NCI-H2227 (cell line): ENCODE measurements at regions not wholly inside any gene's neighbourhood (a gene's known extent, or its start where the extent isn't known, plus 50 kb on each side); places are given as distances from the start of the nearest gene placed in this dataset.
A peak's percentile ranks its signal among the peaks of the same experiment; 100 is the strongest.

ENCODE experiments used
- DNase-seq: peaks from one replicate; lab custom pipeline; 2025; ENCODE audit not compliant: unreplicated experiment; lab: John Stamatoyannopoulos, UW

GRCh38 chr17:72360386-72360940, 239.6 kb downstream of the SOX9 start:
- no peak for DNase-seq

GRCh38 chr17:72361892-72362291, 241.1 kb downstream of the SOX9 start:
- DNase-seq, result no peak

DNA sequence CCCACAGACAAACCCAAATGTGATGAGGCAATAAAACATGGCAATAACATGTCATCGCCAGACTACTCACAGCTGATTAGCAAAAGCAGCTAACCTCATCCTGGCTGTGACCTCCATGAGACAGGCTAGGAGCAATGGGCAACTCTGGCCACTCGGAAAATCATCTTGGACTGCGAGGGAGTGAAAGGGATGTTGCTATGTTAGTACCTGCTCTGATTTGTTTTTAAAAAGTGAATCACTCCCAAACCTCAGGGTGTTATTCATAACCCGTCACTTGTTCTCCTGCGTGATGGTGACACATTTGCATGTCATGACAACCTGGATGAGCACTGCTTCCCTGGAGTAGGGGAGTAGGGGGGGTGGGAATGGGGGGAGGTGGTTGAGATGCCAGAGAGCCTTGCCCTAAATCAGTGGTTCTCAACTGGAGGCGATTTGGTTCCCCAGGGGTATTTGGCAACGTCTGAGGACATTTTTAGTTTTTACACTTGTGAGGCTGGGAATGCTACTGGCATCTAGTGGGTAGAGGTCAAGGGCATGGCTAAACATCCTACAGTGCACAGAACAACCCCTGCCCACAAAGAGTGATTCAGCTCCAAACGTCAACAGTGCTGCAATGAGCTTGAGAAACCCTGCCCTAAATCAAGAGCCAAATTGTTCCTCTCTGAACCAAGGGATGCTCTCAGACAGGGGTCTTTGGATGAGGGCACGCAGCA, 241.7 kb downstream of the SOX9 start:
- DNase-seq, result no peak

DNA sequence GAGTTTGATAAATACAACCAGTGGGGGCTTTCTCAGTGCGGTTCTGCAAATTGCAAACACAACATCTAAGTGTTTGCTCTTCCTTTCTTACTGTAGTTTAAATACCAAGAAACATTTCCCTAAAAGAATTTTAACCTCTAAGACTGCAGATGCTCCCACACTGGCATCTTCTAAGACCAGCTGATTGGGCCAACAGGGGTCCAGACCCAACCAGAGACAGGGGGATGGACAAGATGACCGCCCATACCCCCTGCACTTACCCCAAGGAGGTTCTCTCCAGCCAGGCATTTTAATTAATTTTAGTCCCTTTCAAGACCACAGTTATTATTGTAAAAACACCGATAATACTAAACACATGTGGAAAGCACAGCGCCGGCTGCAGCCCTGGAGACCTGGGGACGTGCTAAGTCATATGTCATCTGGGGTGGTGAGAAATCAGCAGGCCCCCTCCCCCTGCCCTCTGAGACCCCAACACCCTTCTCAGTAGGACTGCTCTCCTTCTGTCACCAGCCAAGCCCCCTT, 242.3 kb downstream of the SOX9 start:
- no peak for DNase-seq

DNA sequence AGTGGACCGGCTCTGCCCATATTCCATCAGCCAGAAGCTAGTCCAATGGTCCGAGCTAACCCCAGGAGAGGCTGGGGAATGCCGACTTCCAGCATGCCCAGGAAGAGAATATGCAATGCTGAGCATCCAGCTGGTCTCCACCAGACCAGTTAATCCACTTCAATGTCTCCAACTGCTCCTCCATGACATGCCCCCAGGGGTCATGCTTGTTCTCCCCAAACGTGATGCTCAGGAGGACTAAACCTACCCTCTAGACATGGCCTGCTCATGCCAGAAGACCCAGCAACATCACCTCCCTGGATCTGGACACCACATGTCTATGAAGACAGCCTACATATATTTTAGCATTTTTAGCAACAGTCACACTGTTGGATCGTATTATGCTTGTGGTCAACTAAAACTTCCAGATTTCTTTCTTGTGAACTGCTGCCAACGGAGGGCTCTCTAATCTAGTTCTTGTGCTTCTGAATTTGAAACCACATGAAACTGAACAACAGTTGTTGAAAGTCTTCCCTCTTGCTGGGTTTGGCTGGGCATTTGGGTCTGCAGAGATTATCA, 245.1 kb downstream of the SOX9 start:
- no peak for DNase-seq

DNA sequence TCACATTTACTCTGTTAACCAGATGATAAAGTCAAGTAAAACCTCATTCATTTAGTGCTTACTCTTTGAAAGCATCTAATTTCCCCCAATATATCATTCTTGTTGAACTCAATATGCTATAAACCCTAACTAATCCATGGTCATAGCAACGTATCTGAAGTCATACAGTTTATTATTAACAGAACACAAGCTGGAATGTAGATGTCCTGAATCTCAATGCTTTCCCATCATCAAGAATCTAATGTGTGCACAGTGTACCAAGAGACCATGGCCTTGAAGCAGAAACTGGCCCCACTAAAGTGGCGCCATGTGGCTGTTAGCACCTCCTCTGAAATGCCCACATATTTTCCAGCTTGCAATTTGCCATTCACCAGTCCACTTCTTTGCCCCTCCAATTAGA, 245.8 kb downstream of the SOX9 start:
- DNase-seq, result no peak

DNA sequence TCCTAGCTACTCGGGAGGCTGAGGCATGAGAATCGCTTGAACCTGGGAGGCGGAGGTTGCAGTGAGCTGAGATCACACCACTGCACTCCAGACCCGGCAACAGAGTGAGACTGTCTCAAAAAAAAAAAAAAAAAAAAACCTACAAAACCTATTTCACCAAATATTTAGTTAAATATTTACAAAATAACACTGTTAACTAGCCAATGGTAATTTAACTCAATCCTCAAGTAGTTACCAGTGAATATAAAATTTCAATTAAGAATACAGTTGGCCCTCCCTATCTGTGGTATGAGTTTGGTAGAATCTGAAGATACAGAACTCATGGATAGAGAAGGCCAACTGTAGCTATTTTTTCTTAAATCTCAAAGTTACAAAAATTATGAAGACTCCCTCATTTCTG, 247.4 kb downstream of the SOX9 start:
- no peak for DNase-seq

- no peak for DNase-seq
These were observed 248.5 kb downstream of the SOX9 start for GRCh38 chr17:72369366-72369765.

GRCh38 chr17:72370819-72371218, 250.0 kb downstream of the SOX9 start:
- DNase-seq, result no peak

DNA sequence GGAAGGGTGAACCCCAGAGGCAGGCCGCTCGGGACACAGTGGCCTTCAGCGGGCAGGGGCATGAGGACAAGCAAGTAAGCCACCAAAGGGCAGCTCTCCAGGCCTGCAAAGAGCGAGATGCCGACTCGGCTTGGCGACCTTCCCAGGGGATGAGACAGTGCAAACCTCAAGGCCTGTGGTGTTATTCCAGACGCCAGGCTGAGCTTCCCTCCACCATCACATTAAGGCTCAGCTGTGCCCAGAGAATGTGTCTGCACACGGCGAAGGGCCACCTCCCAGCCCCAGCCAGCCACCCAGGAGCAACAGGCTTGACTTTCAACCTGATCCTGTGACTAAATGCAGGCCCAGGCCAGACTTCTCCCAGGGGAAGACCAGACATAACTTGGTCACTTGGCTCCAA, 251.4 kb downstream of the SOX9 start:
- no peak for DNase-seq

- DNase-seq, result no peak
These were observed 253.3 kb downstream of the SOX9 start for GRCh38 chr17:72373910-72374741.

DNA sequence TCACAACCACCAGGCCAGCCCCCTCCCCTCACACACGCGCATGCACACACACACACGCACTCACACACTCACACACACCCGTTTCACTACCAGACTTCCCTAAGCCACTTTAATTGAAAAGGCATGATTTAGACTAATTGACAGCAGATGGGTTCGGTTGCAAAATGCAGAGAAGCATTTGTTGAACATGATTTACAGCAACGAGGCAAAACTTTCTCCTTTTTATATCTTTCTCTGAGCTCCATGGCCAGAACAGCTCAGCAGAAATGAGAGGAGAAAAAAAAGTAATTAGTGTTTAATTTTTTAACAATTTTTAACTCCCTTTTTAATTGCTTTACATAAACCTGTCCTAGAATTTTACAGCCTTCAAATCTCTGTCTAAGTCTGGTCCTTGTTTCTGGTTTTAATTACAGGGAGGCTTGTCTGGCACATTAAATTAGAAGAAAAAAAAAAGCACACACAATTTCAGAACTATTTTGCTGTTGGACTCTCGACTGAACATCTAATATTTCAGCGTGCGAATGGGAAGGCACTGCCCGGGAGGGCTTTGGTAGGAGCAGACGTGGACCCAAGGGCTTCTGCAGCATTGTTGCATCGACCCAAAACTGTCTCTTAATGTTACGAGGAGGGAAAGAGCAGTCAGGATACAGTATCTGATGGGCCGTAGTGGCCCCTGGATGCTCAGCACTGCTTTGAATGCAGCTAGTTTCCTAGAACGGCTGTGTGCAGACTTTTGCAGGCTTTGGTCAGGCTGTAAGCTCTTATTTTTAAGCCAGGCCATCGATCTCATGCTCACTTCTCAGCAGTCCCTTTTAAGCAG, 255.9 kb downstream of the SOX9 start:
- DNase-seq, result peak; percentile 48

DNA sequence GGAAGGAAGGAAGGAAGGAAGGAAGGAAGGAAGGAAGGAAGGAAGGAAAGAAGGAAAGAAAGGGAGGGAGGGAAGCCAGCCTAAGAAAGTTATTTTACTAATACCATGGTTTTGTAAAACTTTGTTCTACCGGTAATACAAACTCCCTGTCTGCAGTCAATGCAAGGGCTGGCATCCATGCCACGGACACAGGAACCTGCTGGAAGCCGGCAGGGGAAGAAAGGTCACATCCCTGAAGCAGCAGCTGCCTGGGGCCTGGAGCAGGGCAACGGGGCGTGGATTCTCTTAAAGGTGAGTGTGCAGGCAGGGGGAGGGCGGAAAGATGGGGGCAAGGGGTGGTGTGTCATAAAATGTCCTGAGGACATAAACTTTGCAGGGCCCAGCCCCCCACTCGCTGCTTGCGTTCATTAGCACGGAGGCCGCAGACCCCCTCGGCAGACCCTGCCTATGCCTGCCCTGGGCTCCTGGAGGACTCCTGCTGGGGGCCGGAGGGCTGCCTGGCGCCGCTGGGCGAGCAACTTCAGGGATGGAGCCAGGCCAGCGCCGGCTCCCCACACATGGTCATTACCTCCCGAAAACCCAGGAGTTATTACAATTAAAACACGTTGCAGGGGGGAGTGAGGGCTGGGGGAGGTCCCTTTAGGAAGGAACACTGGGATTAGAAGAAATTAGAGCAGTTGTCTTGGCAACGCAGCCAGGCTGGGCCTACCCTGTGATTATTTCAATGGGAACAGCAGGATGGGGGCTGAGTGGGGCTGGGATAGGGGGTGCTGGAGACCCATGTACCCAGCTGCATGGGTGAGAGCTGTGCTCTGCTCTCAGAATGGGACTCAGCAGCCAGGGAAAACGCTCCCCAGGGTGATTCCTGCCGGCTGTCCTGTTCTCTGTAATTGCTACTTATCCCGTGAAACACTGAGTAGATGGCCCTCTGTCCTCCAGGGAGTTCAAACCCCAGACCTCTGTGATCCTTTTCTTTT, 257.9 kb downstream of the SOX9 start:
- DNase-seq, result peak; percentile 88

DNA sequence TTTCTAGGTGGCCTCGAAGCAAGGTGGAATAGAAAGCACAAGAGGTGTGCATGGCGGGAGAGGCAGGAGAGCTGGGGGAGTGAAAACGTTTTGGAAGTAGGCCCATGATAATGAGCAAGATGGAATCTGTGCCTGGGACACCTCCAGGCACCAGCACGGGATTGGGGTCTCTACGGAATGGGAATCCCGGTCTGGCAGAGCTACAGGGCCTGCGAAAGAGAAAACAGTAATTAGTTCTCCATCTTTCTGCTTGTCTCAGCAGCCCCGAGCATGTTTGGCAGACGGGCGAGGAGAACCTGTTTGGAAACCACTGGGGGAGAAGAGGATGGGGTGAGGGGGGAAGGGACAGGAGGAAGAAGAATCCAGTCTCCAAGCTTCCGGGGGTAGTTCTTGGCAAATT, 258.7 kb downstream of the SOX9 start:
- peak; percentile 48 for DNase-seq

- no peak for DNase-seq
These were observed 259.3 kb downstream of the SOX9 start for GRCh38 chr17:72380120-72380519.

DNA sequence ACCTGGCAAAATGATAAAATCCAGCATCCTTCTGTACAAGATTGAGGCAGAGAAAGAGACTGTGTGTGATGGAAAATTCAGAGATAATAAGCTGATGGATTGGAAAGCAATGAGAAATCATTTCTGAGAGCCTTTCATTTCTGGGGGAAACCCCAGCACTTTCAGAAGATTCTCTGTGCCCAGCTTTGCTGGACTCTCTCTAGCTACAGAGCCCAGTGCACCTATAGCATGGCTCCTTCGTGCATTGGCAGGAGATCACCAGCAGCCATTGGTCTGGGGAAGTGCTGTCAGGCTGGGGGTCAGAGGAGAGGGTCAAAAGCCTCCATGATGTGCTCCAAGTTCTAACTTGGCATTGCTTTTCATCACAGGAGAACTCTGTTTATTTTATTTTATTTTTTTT, 259.9 kb downstream of the SOX9 start:
- no peak for DNase-seq

DNA sequence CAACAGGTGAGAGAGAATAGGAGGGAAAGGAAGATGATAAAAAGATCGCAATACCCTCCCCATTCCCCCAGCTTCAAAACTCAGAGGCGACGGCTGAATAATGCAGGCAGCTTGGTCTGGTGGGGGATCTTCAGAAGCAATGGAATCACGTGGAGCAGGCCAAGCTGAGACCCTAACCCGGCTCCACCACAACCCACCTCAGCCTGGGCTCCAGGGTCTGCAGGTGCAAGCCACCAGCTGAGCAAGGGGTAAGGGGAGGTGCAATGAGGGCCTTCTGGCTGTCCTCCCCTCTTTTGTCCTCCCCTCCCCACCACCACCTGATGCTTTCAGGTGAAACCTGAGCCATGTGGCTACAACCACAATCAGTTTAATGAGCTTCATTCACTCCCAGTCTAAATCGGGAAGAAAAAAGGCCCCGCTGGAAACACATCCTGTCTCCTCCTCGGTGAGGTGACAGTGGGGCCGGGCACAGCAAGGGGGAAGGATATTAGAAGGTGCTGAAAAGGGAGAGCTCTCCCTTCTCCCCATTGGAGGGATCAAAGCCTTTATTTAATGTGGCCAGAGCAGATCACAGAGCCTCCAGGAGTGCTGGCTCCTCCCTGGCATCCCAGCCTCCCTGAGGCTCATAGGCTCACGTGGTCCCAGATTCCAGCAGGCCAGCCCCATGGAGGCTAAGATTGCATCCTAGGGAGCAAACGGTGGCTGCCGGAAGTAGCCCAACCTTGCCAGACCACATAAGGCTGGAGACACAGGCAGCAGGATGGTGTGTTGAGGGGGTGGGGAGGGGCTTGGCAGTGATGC, 261.0 kb downstream of the SOX9 start:
- no peak for DNase-seq

GRCh38 chr17:72382971-72383722, 262.3 kb downstream of the SOX9 start:
- DNase-seq, result peak; percentile 41
